Heart left ventricle (tissue), 16 donors: ENCODE measurements at regions not wholly inside any gene's neighbourhood (a gene's known extent, or its start where the extent isn't known, plus 50 kb on each side); places are given as distances from the start of the nearest gene placed in this dataset.

Experiments used
- ATAC-seq, 4 donors: fragments of 200-7000 bp; cut with Tn5 transposase; one replicate each; pipeline ENCODE4 v1.9.1; 2020 to 2022; ENCODE audit warnings: moderate library complexity in 4 of 4, mild to moderate bottlenecking in 3 of 4, moderate number of reproducible peaks in 1 of 4
- DNase-seq, 5 donors: peaks; one replicate each; pipeline ENCODE4 v3.0.0-alpha.2; 2020
- H3K27ac ChIP-seq, 12 donors: fragments of 200-600 bp; sonication (generic) in 4 of 12; one replicate each; pipeline versions ENCODE4 v1.5.0 to v1.8.0; 2016 to 2022; ENCODE audit warnings: mild to moderate bottlenecking in 2 of 12
- H3K27me3 ChIP-seq, 9 donors: fragments of 200-600 bp; sonication (generic) in 2 of 9; one replicate each; pipeline versions ENCODE4 v1.5.1 to v1.8.0; 2016 to 2022; ENCODE audit warnings: mild to moderate bottlenecking in 3 of 9
- H3K36me3 ChIP-seq, 9 donors: fragments of 200-600 bp; sonication (generic) in 2 of 9; one replicate each; pipeline versions ENCODE4 v1.5.0 to v1.8.0; 2018 to 2022; ENCODE audit warnings: mild to moderate bottlenecking in 2 of 9
- H3K4me1 ChIP-seq, 12 donors: fragments of 200-600 bp; sonication (generic) in 4 of 12; one replicate each; pipeline versions ENCODE4 v1.5.0 to v1.8.0; 2016 to 2022; ENCODE audit warnings: mild to moderate bottlenecking in 3 of 12
- H3K4me3 ChIP-seq, 12 donors: fragments of 200-600 bp; sonication (generic) in 4 of 12; one replicate each; pipeline versions ENCODE4 v1.5.0 to v1.8.0; 2017 to 2022; ENCODE audit warnings: mild to moderate bottlenecking in 9 of 12, moderate library complexity in 4 of 12
- H3K9me3 ChIP-seq, 12 donors: fragments of 200-600 bp; sonication (generic) in 4 of 12; one replicate each; pipeline versions ENCODE4 v1.5.0 to v1.8.0; 2016 to 2022; ENCODE audit warnings: mild to moderate bottlenecking in 1 of 12
- POLR2A ChIP-seq, 2 donors: fragments of 450-650 bp; IDR thresholded peaks; one replicate each; pipeline ENCODE4 v1.6.1; 2017; ENCODE audit warnings: antibody characterized with exemption in 2 of 2, mild to moderate bottlenecking in 2 of 2, moderate library complexity in 2 of 2
- WGBS, 4 donors: extraction: QIAGEN DNeasy Blood & Tissue Kit in 2 of 4; methylation state at CpG; one replicate each; pipeline versions ENCODE4 v1.1.5 to v1.1.7; 2013 to 2018; 5-methylcytosine and 5-hydroxymethylcytosine counted together
- intact Hi-C, 10 donors: fragments of 100-400 bp; cut with DNase I; formaldehyde crosslinking; loops; one replicate each; pipeline versions ENCODE4 v1.11.1 to v1.14.2; 2022
- TF ChIP-seq, protein P1 (sequence below), 12 donors: fragments of 200-600 bp; sonication (generic) in 4 of 12; IDR thresholded peaks; one replicate each; pipeline versions ENCODE4 v1.5.0 to v1.8.0; 2018 to 2022; ENCODE audit warnings: antibody characterized with exemption in 12 of 12, mild to moderate bottlenecking in 5 of 12
- donor health status: ischemic (EF 13 %, LVEDD 7.1; RV severe dilation, severe dysfunction).
- donor health status: healthy with polysubstance abuse.
- donor health status: DM: no; HTN: yes; CAD: no.
- donor health status: DM: no; HTN: no; CAD: no.
- donor health status: ischemic (EF 25% LVEDD 6.9; RV normal size, moderate dysfunction).
- donor health status: ischemic (EF 25% LVEDD 5.7; RV mildly dilated, moderate dysfunction).
- donor health status: healthy.
- donor health status: DM: yes; HTN: yes; CAD: no.
- donor health status: ischemic (EF 35%, LVEDD 5.7; RV mildly dilated, moderate dysfunction).
- donor health status: nonischemic (EF 11% LVEDD 7.7; RV severe dilation, severe dysfunction).
- donor health status: DM: yes; HTN: yes; CAD: no.
- donor health status: PGD.
- donor health status: ischemic (EF 29% LVEDD 5.4; RV normal size, mild dysfunction).
- donor health status: nonischemic (EF 23%, LVEDD 6.1; RV moderate dilation, normal function).

GRCh38 chr14:29089849-29090248 is 323.3 kb downstream of the FOXG1 start:
- no peak for ATAC-seq
- TF ChIP-seq, protein P1, sequence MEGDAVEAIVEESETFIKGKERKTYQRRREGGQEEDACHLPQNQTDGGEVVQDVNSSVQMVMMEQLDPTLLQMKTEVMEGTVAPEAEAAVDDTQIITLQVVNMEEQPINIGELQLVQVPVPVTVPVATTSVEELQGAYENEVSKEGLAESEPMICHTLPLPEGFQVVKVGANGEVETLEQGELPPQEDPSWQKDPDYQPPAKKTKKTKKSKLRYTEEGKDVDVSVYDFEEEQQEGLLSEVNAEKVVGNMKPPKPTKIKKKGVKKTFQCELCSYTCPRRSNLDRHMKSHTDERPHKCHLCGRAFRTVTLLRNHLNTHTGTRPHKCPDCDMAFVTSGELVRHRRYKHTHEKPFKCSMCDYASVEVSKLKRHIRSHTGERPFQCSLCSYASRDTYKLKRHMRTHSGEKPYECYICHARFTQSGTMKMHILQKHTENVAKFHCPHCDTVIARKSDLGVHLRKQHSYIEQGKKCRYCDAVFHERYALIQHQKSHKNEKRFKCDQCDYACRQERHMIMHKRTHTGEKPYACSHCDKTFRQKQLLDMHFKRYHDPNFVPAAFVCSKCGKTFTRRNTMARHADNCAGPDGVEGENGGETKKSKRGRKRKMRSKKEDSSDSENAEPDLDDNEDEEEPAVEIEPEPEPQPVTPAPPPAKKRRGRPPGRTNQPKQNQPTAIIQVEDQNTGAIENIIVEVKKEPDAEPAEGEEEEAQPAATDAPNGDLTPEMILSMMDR (IDR thresholded peaks at IDR 0.05) = no peak
- TF ChIP-seq POLR2A (IDR thresholded peaks at IDR 0.05) = no peak
- Histone ChIP-seq H3K4me1 (no peaks in the 10 kb centered on the region), H3K27me3 (no peaks in the 10 kb centered on the region), H3K27ac (no peak overlapping the region), H3K4me3 (no peak overlapping the region), H3K9me3 (peaks cover 0 to 9% (median 0%) of the 10 kb centered on the region in 12 donors), H3K36me3 (no peaks in the 10 kb centered on the region)
- DNase-seq = no peak
- intact Hi-C loops = no loop called here
- WGBS, 4 donors = 13 to 22% (median 16%) methylated on average over 1 of the region's 1 CpG

GRCh38 chr14:29092121-29092520 is 325.5 kb downstream of the FOXG1 start:
- Histone ChIP-seq H3K27me3 (no peaks in the 10 kb centered on the region), H3K27ac (no peak overlapping the region), H3K4me3 (no peak overlapping the region), H3K4me1 (no peaks in the 10 kb centered on the region), H3K9me3 (peaks cover 0 to 9% (median 0%) of the 10 kb centered on the region in 12 donors), H3K36me3 (no peaks in the 10 kb centered on the region)
- 69 to 79% (median 71%) methylated on average over 4 of the region's 4 CpGs for WGBS, 4 donors
- DNase-seq (no peak), ATAC-seq (no peak)
- intact Hi-C loops = no loop called here
- TF ChIP-seq, protein P1 (IDR thresholded peaks at IDR 0.05) = no peak
- no peak for TF ChIP-seq POLR2A (IDR thresholded peaks at IDR 0.05)

DNA sequence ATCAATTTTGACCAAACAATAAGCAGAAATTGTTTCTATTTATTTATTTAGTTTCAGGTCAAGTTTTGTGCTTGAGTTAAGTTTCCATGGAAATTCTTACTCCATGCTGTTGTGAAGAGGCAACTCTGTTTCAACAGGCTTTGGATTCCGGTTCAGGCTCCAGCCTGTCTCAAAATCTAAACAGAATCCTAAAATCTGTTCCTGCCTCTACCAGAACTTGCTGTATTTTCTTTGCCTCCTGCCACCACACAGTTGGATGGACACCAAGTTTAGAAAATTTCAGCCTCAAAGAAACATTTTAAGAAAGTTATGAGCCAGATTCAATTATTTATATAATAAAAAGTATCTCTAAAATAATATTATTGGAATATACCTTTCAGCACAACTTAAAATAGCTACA is 330.9 kb downstream of the FOXG1 start:
- intact Hi-C loops = no loop called here
- H3K27ac ChIP-seq = no peak overlapping the region
- H3K36me3 ChIP-seq = no peaks in the 10 kb centered on the region
- no peaks in the 10 kb centered on the region for H3K9me3 ChIP-seq
- ATAC-seq (no peak), DNase-seq (no peak)
- no peaks in the 10 kb centered on the region for H3K27me3 ChIP-seq
- H3K4me3 ChIP-seq = no peak overlapping the region
- 78 to 89% (median 85%) methylated on average over 1 of the region's 1 CpG for WGBS, 4 donors
- no peaks in the 10 kb centered on the region for H3K4me1 ChIP-seq
- TF ChIP-seq, protein P1 (IDR thresholded peaks at IDR 0.05) = no peak
- no peak for TF ChIP-seq POLR2A (IDR thresholded peaks at IDR 0.05)

DNA sequence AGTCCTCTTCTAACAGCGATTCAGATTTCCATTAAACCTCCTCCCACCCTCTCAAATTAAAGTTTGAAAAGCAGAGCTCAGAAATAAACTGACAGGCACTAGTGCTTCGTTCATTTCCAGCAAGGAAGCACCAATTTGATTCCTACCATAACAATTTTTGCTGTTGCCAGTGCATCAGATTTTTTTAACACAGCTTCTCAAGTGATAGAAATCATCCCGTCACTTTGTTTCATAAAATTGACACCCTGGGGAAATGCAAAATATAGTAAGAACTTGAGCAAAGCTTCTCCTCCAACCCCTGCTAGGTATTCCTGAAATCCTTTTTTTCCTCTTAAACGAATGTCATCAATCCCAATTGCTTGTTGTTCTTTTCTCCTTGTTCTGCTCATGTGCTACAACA is 332.1 kb downstream of the FOXG1 start:
- WGBS, 4 donors = 47 to 56% (median 52%) methylated on average over 4 of the region's 4 CpGs
- intact Hi-C loops = no loop called here
- no peaks in the 10 kb centered on the region for H3K36me3 ChIP-seq
- no peaks in the 10 kb centered on the region for H3K27me3 ChIP-seq
- H3K9me3 ChIP-seq = no peaks in the 10 kb centered on the region
- no peak for ATAC-seq
- DNase-seq = no peak
- H3K4me3 ChIP-seq = no peak overlapping the region
- TF ChIP-seq, protein P1 (IDR thresholded peaks at IDR 0.05) = no peak
- TF ChIP-seq POLR2A (IDR thresholded peaks at IDR 0.05) = no peak
- no peak overlapping the region for H3K27ac ChIP-seq
- H3K4me1 ChIP-seq = no peaks in the 10 kb centered on the region
